ENCODE measurements at regions not wholly inside any gene's neighbourhood (a gene's known extent, or its start where the extent isn't known, plus 50 kb on each side); places are given as distances from the start of the nearest gene placed in this dataset.

DNA sequence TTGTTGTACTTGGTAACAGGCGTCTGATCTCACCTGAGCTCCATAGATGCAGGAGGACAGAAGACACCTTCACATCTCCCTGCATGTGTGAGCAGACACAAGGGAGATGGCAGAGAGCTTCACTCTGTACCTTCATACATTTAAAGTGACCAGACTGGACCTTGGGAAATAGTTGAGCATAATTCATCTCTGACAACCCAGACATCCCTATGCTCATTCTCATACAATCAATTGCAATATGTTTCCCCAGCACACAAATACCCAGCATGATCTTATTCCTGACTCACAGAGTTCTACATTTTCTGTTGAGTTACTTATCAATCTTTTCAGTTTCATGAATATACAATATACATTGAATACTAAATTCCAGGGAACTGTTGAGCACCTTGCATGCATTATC lies 488.2 kb upstream of the API5 start:
- DNase-seq (no peak), ATAC-seq (no peak)
- 63% methylated on average over 1 of the region's 1 CpG for WGBS (ENCODE audit: insufficient coverage)
- no peak overlapping the region for H3K27ac Mint-ChIP-seq
- TF ChIP-seq, protein P1, sequence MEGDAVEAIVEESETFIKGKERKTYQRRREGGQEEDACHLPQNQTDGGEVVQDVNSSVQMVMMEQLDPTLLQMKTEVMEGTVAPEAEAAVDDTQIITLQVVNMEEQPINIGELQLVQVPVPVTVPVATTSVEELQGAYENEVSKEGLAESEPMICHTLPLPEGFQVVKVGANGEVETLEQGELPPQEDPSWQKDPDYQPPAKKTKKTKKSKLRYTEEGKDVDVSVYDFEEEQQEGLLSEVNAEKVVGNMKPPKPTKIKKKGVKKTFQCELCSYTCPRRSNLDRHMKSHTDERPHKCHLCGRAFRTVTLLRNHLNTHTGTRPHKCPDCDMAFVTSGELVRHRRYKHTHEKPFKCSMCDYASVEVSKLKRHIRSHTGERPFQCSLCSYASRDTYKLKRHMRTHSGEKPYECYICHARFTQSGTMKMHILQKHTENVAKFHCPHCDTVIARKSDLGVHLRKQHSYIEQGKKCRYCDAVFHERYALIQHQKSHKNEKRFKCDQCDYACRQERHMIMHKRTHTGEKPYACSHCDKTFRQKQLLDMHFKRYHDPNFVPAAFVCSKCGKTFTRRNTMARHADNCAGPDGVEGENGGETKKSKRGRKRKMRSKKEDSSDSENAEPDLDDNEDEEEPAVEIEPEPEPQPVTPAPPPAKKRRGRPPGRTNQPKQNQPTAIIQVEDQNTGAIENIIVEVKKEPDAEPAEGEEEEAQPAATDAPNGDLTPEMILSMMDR (IDR thresholded peaks at IDR 0.05): no peak
- H3K4me3 ChIP-seq (ENCODE audit: low read length): no peak overlapping the region
- H3K36me3 ChIP-seq (ENCODE audit: control insufficient read depth, insufficient read depth, low read length): no peaks in the 10 kb centered on the region
- H3K9me3 Mint-ChIP-seq: peaks cover 2 to 3% of the 10 kb centered on the region in 2 donors
- H3K4me1 Mint-ChIP-seq: no peaks in the 10 kb centered on the region
- H3K27ac ChIP-seq (ENCODE audit: low read length): no peak overlapping the region
- H3K4me3 Mint-ChIP-seq: no peak overlapping the region
- H3K9me3 ChIP-seq (ENCODE audit: control insufficient read depth, insufficient read depth, low read length): no peaks in the 10 kb centered on the region
- H3K36me3 Mint-ChIP-seq: no peaks in the 10 kb centered on the region
- intact Hi-C loops (cut with micrococcal nuclease): no loop called here
- no peaks in the 10 kb centered on the region for H3K27me3 Mint-ChIP-seq (ENCODE audit: low read depth in 2 of 2)
- H3K27me3 ChIP-seq (ENCODE audit: control insufficient read depth, insufficient read depth, low read length): no peaks in the 10 kb centered on the region
- H3K4me1 ChIP-seq (ENCODE audit: control insufficient read depth, insufficient read depth, low read length): no peaks in the 10 kb centered on the region

DNA sequence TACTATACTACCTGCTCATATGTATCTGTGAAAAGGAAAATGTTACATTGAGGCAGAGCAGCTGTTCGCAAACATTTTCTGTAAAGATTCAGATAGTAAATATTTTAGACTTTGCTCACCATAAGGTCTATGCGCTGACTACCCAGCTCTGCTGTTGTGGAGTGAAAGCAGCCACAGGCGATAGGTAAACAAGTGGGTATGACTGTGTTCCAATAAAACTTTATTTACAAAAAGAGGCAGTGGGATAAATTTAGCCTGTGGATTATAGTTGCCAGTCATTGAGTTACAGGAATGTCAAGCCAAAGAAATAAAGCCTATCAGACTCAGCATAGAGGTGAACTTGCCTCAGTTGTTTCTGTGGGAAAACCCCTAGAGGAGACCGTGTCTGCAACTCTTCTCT lies 487.7 kb upstream of the API5 start:
- Histone ChIP-seq H3K27ac (ENCODE audit: low read length) (no peak overlapping the region), H3K4me1 (ENCODE audit: control insufficient read depth, insufficient read depth, low read length) (no peaks in the 10 kb centered on the region), H3K27me3 (ENCODE audit: control insufficient read depth, insufficient read depth, low read length) (no peaks in the 10 kb centered on the region), H3K9me3 (ENCODE audit: control insufficient read depth, insufficient read depth, low read length) (no peaks in the 10 kb centered on the region), H3K4me3 (ENCODE audit: low read length) (no peak overlapping the region), H3K36me3 (ENCODE audit: control insufficient read depth, insufficient read depth, low read length) (no peaks in the 10 kb centered on the region)
- 88% methylated on average over 4 of the region's 4 CpGs for WGBS (ENCODE audit: insufficient coverage)
- DNase-seq (no peak), ATAC-seq (no peak)
- Mint-ChIP-seq H3K27ac (no peak overlapping the region), H3K36me3 (no peaks in the 10 kb centered on the region), H3K9me3 (peaks cover 2 to 4% of the 10 kb centered on the region in 2 donors), H3K27me3 (ENCODE audit: low read depth in 2 of 2) (no peaks in the 10 kb centered on the region), H3K4me3 (no peak overlapping the region), H3K4me1 (no peaks in the 10 kb centered on the region)
- intact Hi-C loops (cut with micrococcal nuclease): no loop called here
- TF ChIP-seq, protein P1 (IDR thresholded peaks at IDR 0.05): no peak

DNA sequence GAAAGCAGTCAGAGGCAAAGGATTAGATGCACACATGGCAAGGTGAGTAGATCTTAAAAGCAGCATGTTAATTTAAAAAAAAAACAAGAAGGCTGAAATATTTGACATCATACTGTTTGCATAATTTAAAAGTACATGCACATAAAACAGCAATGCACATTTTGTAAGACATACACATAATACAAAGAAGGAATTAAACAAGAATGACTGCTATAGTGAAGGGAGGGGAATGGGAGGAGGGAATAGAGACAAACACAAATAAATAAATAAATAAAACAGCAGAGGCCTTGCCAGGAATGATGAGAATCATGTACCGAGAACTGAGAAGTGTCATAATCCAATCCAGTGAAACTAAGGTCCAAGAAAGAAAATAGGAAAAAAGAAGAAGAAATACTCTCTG lies 486.2 kb upstream of the API5 start:
- no peak overlapping the region for H3K27ac Mint-ChIP-seq
- no peaks in the 10 kb centered on the region for H3K36me3 ChIP-seq (ENCODE audit: control insufficient read depth, insufficient read depth, low read length)
- H3K27me3 Mint-ChIP-seq (ENCODE audit: low read depth in 2 of 2): no peaks in the 10 kb centered on the region
- ATAC-seq (no peak), DNase-seq (no peak)
- intact Hi-C loops (cut with micrococcal nuclease): no loop called here
- H3K9me3 ChIP-seq (ENCODE audit: control insufficient read depth, insufficient read depth, low read length): no peaks in the 10 kb centered on the region
- no peaks in the 10 kb centered on the region for H3K27me3 ChIP-seq (ENCODE audit: control insufficient read depth, insufficient read depth, low read length)
- H3K4me3 ChIP-seq (ENCODE audit: low read length): no peak overlapping the region
- H3K36me3 Mint-ChIP-seq: no peaks in the 10 kb centered on the region
- no peaks in the 10 kb centered on the region for H3K4me1 ChIP-seq (ENCODE audit: control insufficient read depth, insufficient read depth, low read length)
- H3K27ac ChIP-seq (ENCODE audit: low read length): no peak overlapping the region
- TF ChIP-seq, protein P1 (IDR thresholded peaks at IDR 0.05): no peak
- 88% methylated on average over 1 of the region's 1 CpG for WGBS (ENCODE audit: insufficient coverage)
- H3K4me1 Mint-ChIP-seq: no peaks in the 10 kb centered on the region
- H3K9me3 Mint-ChIP-seq: peaks cover 5 to 6% of the 10 kb centered on the region in 2 donors
- H3K4me3 Mint-ChIP-seq: no peak overlapping the region

DNA sequence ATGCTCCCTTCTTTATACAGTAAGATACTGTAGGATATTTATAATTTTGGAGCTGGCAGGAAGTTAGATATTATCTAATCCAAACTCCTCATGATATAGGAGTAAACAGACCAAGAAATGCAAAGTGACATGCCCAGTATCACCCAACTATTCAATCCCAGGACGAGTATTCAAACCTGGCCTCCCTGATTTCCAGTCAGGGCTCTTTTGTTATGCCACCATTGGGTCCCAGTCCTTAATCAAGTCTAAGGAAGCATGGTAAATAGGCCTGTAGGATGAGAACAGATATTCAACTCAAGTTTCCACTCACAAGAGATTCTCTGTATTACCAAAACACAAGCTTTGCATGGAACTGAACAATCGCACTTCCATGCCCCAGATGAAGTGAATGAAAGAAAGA lies 484.0 kb upstream of the API5 start:
- no peak overlapping the region for H3K27ac ChIP-seq (ENCODE audit: low read length)
- ATAC-seq: no peak
- no peaks in the 10 kb centered on the region for H3K36me3 ChIP-seq (ENCODE audit: control insufficient read depth, insufficient read depth, low read length)
- no peaks in the 10 kb centered on the region for H3K4me1 ChIP-seq (ENCODE audit: control insufficient read depth, insufficient read depth, low read length)
- no peaks in the 10 kb centered on the region for H3K9me3 ChIP-seq (ENCODE audit: control insufficient read depth, insufficient read depth, low read length)
- no peak for DNase-seq
- H3K4me1 Mint-ChIP-seq: no peaks in the 10 kb centered on the region
- peaks cover 5 to 6% of the 10 kb centered on the region in 2 donors for H3K9me3 Mint-ChIP-seq
- intact Hi-C loops (cut with micrococcal nuclease): no loop called here
- TF ChIP-seq, protein P1 (IDR thresholded peaks at IDR 0.05): no peak
- H3K36me3 Mint-ChIP-seq: no peaks in the 10 kb centered on the region
- H3K4me3 ChIP-seq (ENCODE audit: low read length): no peak overlapping the region
- no peaks in the 10 kb centered on the region for H3K27me3 Mint-ChIP-seq (ENCODE audit: low read depth in 2 of 2)
- H3K27me3 ChIP-seq (ENCODE audit: control insufficient read depth, insufficient read depth, low read length): no peaks in the 10 kb centered on the region
- 14% methylated on average over 1 of the region's 2 CpGs for WGBS (ENCODE audit: insufficient coverage)
- no peak overlapping the region for H3K27ac Mint-ChIP-seq
- H3K4me3 Mint-ChIP-seq: no peak overlapping the region

Data from natural killer cell (primary cell).